Brain microvascular endothelial cell (primary cell): ENCODE measurements at regions not wholly inside any gene's neighbourhood (a gene's known extent, or its start where the extent isn't known, plus 50 kb on each side); places are given as distances from the start of the nearest gene placed in this dataset.

Experiments used
- DNase-seq: peaks from one replicate; pipeline ENCODE4 v3.0.0-alpha.2; 2020
- H3K27ac ChIP-seq: fragments of 250-450 bp; sonication (Bioruptor Pico); 2 replicates; pipeline ENCODE4 v1.5.1; 2020; ENCODE audit warnings: mild to moderate bottlenecking, moderate library complexity
- H3K27me3 ChIP-seq: fragments of 250-450 bp; sonication (Bioruptor Pico); replicated peaks from 2 replicates; pipeline ENCODE4 v1.5.1; 2020; ENCODE audit warnings: mild to moderate bottlenecking
- H3K36me3 ChIP-seq: fragments of 250-450 bp; sonication (Bioruptor Pico); replicated peaks from 2 replicates; pipeline ENCODE4 v1.5.1; 2020; ENCODE audit warnings: mild to moderate bottlenecking
- H3K4me3 ChIP-seq: 2 replicates; pipeline ENCODE4 v1.5.1; 2011; ENCODE audit warnings: low read depth, mild to moderate bottlenecking, control low read depth, low read length, moderate library complexity
- CTCF ChIP-seq: IDR thresholded peaks from 2 replicates; pipeline ENCODE4 v1.5.1; 2011; ENCODE audit warnings: low read depth, mild to moderate bottlenecking, moderate library complexity, low read length, control low read depth, inconsistent platforms; ENCODE audit errors: missing control alignments
- in situ Hi-C: cut with HindIII; loops from 2 replicates; pipeline ENCODE4 v1.10.0; 2017; ENCODE audit warnings: low sequenced_read_pairs, low pct_ligation_motif_present

GRCh38 chr4:38279077-38279476 is 318.9 kb downstream of the PTTG2 start:
- Histone ChIP-seq H3K27ac (no peak overlapping the region), H3K36me3 (no peaks in the 10 kb centered on the region), H3K4me3 (no peak overlapping the region), H3K27me3 (no peaks in the 10 kb centered on the region)
- in situ Hi-C loops: no loop called here
- TF ChIP-seq CTCF: no peak
- no peak for DNase-seq

- TF ChIP-seq CTCF: no peak
- in situ Hi-C loops: no loop called here
- H3K36me3 ChIP-seq: no peaks in the 10 kb centered on the region
- no peaks in the 10 kb centered on the region for H3K27me3 ChIP-seq
- no peak overlapping the region for H3K4me3 ChIP-seq
- DNase-seq: no peak
- no peak overlapping the region for H3K27ac ChIP-seq
These were observed 319.6 kb downstream of the PTTG2 start for GRCh38 chr4:38279650-38280322.

GRCh38 chr4:38280323-38280706 is 320.1 kb downstream of the PTTG2 start:
- Histone ChIP-seq H3K4me3 (no peak overlapping the region), H3K36me3 (no peaks in the 10 kb centered on the region), H3K27me3 (no peaks in the 10 kb centered on the region), H3K27ac (no peak overlapping the region)
- in situ Hi-C loops: no loop called here
- DNase-seq: no peak
- no peak for TF ChIP-seq CTCF

GRCh38 chr4:38281371-38282071 is 321.3 kb downstream of the PTTG2 start:
- no peaks in the 10 kb centered on the region for H3K36me3 ChIP-seq
- TF ChIP-seq CTCF: no peak
- peak; percentile 16 for DNase-seq
- H3K27ac ChIP-seq: no peak overlapping the region
- no peaks in the 10 kb centered on the region for H3K27me3 ChIP-seq
- no peak overlapping the region for H3K4me3 ChIP-seq
- in situ Hi-C loops: no loop called here

GRCh38 chr4:38283724-38284123 is 323.5 kb downstream of the PTTG2 start:
- Histone ChIP-seq H3K4me3 (no peak overlapping the region), H3K36me3 (no peaks in the 10 kb centered on the region), H3K27ac (no peak overlapping the region), H3K27me3 (no peaks in the 10 kb centered on the region)
- no peak for TF ChIP-seq CTCF
- in situ Hi-C loops: no loop called here
- no peak for DNase-seq
